Liver (tissue), 8 donors: ENCODE measurements at regions not wholly inside any gene's neighbourhood (a gene's known extent, or its start where the extent isn't known, plus 50 kb on each side); places are given as distances from the start of the nearest gene placed in this dataset.

Source experiments
- DNase-seq: peaks from one replicate; pipeline ENCODE4 v3.0.0-alpha.2; 2017; ENCODE audit warnings: low spot score
- H3K27ac ChIP-seq, 2 donors: one replicate each; pipeline ENCODE4 v1.7.0; 2013; ENCODE audit warnings: inconsistent platforms in 2 of 2, low read length in 2 of 2, control low read depth in 1 of 2, low read depth in 1 of 2, mild to moderate bottlenecking in 1 of 2
- H3K27me3 ChIP-seq, 4 donors: one replicate each; pipeline versions ENCODE4 v1.6.1 to v1.7.0; 2013; ENCODE audit warnings: low read length in 3 of 4, inconsistent platforms in 1 of 4, mild to moderate bottlenecking in 1 of 4, moderate library complexity in 1 of 4; ENCODE audit not compliant: control insufficient read depth in 4 of 4, insufficient read depth in 4 of 4
- H3K36me3 ChIP-seq, 4 donors: one replicate each; pipeline versions ENCODE4 v1.6.1 to v1.7.0; 2013; ENCODE audit warnings: low read length in 3 of 4, mild to moderate bottlenecking in 3 of 4, low read depth in 1 of 4, moderate library complexity in 1 of 4; ENCODE audit not compliant: control insufficient read depth in 4 of 4, insufficient read depth in 3 of 4
- H3K4me1 ChIP-seq, 4 donors: one replicate each; pipeline versions ENCODE4 v1.6.1 to v1.7.0; 2013; ENCODE audit warnings: low read length in 3 of 4, mild to moderate bottlenecking in 3 of 4, moderate library complexity in 1 of 4; ENCODE audit not compliant: control insufficient read depth in 4 of 4, insufficient read depth in 4 of 4
- H3K4me3 ChIP-seq, 3 donors: one replicate each; pipeline versions ENCODE4 v1.6.1 to v1.7.0; 2013; ENCODE audit warnings: low read length in 3 of 3, control low read depth in 1 of 3, low read depth in 1 of 3, mild to moderate bottlenecking in 1 of 3
- H3K9ac ChIP-seq, 2 donors: one replicate each; pipeline ENCODE4 v1.7.0; 2013; ENCODE audit warnings: low read length in 2 of 2, mild to moderate bottlenecking in 2 of 2, moderate library complexity in 2 of 2, control low read depth in 1 of 2, low read depth in 1 of 2
- H3K9me3 ChIP-seq, 4 donors: one replicate each; pipeline versions ENCODE4 v1.6.1 to v1.7.0; 2013; ENCODE audit warnings: low read length in 3 of 4; ENCODE audit not compliant: control insufficient read depth in 4 of 4
- ATF3 ChIP-seq: IDR thresholded peaks from 2 replicates; pipeline ENCODE4 v1.6.1; 2016; ENCODE audit warnings: antibody characterized with exemption
- CTCF ChIP-seq: fragments of 150-350 bp; IDR thresholded peaks from 2 replicates; pipeline ENCODE4 v1.5.1; 2017; ENCODE audit warnings: improper control_type of control experiment, low read depth, low read length; ENCODE audit not compliant: missing input control
- EGR1 ChIP-seq, 2 donors: IDR thresholded peaks; 2 replicates each; pipeline ENCODE4 v1.6.1; 2016 to 2018; ENCODE audit warnings: antibody characterized with exemption in 2 of 2, low read depth in 2 of 2
- FOXA1 ChIP-seq: IDR thresholded peaks from 2 replicates; pipeline ENCODE4 v1.6.1; 2016; ENCODE audit warnings: antibody characterized with exemption
- FOXA2 ChIP-seq: IDR thresholded peaks from 2 replicates; pipeline ENCODE4 v1.6.1; 2016; ENCODE audit warnings: antibody characterized with exemption
- GABPA ChIP-seq, 2 donors: IDR thresholded peaks in 1 of 2; conservative IDR thresholded peaks in 1 of 2; 2 replicates each; pipeline ENCODE4 v1.6.1; 2016; ENCODE audit warnings: antibody characterized with exemption in 2 of 2, mild to moderate bottlenecking in 1 of 2, moderate library complexity in 1 of 2
- HNF4A ChIP-seq, 2 donors: conservative IDR thresholded peaks; 2 replicates each; pipeline ENCODE4 v1.6.1; 2016; ENCODE audit warnings: antibody characterized with exemption in 2 of 2, mild to moderate bottlenecking in 2 of 2
- HNF4G ChIP-seq: IDR thresholded peaks from 2 replicates; pipeline ENCODE4 v1.6.1; 2016; ENCODE audit warnings: antibody characterized with exemption
- JUND ChIP-seq, 2 donors: IDR thresholded peaks; 2 replicates each; pipeline ENCODE4 v1.6.1; 2016; ENCODE audit warnings: antibody characterized with exemption in 2 of 2
- MAX ChIP-seq: IDR thresholded peaks from 2 replicates; pipeline ENCODE4 v1.6.1; 2016; ENCODE audit warnings: antibody characterized with exemption
- NR2F2 ChIP-seq: IDR thresholded peaks from 2 replicates; pipeline ENCODE4 v1.6.1; 2016; ENCODE audit warnings: antibody characterized with exemption
- RAD21 ChIP-seq, 2 donors: IDR thresholded peaks; 2 replicates each; pipeline ENCODE4 v1.6.1; 2016; ENCODE audit warnings: antibody characterized with exemption in 2 of 2, mild to moderate bottlenecking in 2 of 2
- REST ChIP-seq: IDR thresholded peaks from 2 replicates; pipeline ENCODE4 v1.6.1; 2016; ENCODE audit warnings: antibody characterized with exemption, mild to moderate bottlenecking
- RXRA ChIP-seq, 2 donors: IDR thresholded peaks; 2 replicates each; pipeline ENCODE4 v1.6.1; 2017 to 2018; ENCODE audit warnings: antibody characterized with exemption in 2 of 2, mild to moderate bottlenecking in 1 of 2
- SP1 ChIP-seq: IDR thresholded peaks from 2 replicates; pipeline ENCODE4 v1.6.1; 2018; ENCODE audit warnings: antibody characterized with exemption, mild to moderate bottlenecking
- TAF1 ChIP-seq: conservative IDR thresholded peaks from 2 replicates; pipeline ENCODE4 v1.6.1; 2016; ENCODE audit warnings: antibody characterized with exemption, mild to moderate bottlenecking
- YY1 ChIP-seq: IDR thresholded peaks from 2 replicates; pipeline ENCODE4 v1.6.1; 2016; ENCODE audit warnings: antibody characterized with exemption, mild to moderate bottlenecking
- ZBTB33 ChIP-seq: IDR thresholded peaks from 2 replicates; pipeline ENCODE4 v1.6.1; 2016; ENCODE audit warnings: antibody characterized with exemption
- WGBS: extraction: QIAGEN DNeasy Blood & Tissue Kit; methylation state at CpG from one replicate; pipeline ENCODE4 v1.1.7; 2013; 5-methylcytosine and 5-hydroxymethylcytosine counted together
- donor health status: healthy.
- donor health status: healthy.
- donor health status: healthy.
- donor health status: healthy.
- donor health status: healthy.

- Histone ChIP-seq H3K4me1 (no peaks in the 10 kb centered on the region), H3K27me3 (no peaks in the 10 kb centered on the region), H3K27ac (no peak overlapping the region), H3K9me3 (peaks cover 0 to 5% (median 2%) of the 10 kb centered on the region in 4 donors), H3K9ac (no peak overlapping the region), H3K4me3 (no peak overlapping the region), H3K36me3 (no peaks in the 10 kb centered on the region)
- TF ChIP-seq TAF1 (no peak), RAD21 (IDR thresholded peaks at IDR 0.05) (no peak), MAX (no peak), GABPA (IDR thresholded peaks at IDR 0.05 in 1 of 2, conservative IDR thresholded peaks at IDR 0.05 in 1 of 2) (no peak), CTCF (no peak), NR2F2 (no peak), ATF3 (no peak), FOXA2 (no peak), REST (no peak), SP1 (no peak), HNF4G (no peak), HNF4A (conservative IDR thresholded peaks at IDR 0.05) (no peak), JUND (IDR thresholded peaks at IDR 0.05) (no peak), FOXA1 (no peak), EGR1 (IDR thresholded peaks at IDR 0.05; ENCODE audit: low read depth in 2 of 2) (no peak), RXRA (IDR thresholded peaks at IDR 0.05) (no peak), ZBTB33 (no peak)
- WGBS = 61% methylated on average over 3 of the region's 3 CpGs
- no peak for DNase-seq
These were observed 81.3 kb upstream of the ZNF438 start for GRCh38 chr10:31112961-31113360.

- Histone ChIP-seq H3K9ac (no peak overlapping the region), H3K27me3 (no peaks in the 10 kb centered on the region), H3K4me1 (no peaks in the 10 kb centered on the region), H3K4me3 (no peak overlapping the region), H3K27ac (no peak overlapping the region), H3K36me3 (no peaks in the 10 kb centered on the region), H3K9me3 (peaks cover 0 to 5% (median 2%) of the 10 kb centered on the region in 4 donors)
- WGBS = 84% methylated on average over 6 of the region's 6 CpGs
- no peak for DNase-seq
- TF ChIP-seq RXRA (IDR thresholded peaks at IDR 0.05) (no peak), JUND (IDR thresholded peaks at IDR 0.05) (no peak), SP1 (no peak), YY1 (no peak), CTCF (no peak)
These were observed 84.6 kb upstream of the ZNF438 start for GRCh38 chr10:31116226-31116625.
